Neural cell (in vitro differentiated cells): ENCODE measurements at regions not wholly inside any gene's neighbourhood (a gene's known extent, or its start where the extent isn't known, plus 50 kb on each side); places are given as distances from the start of the nearest gene placed in this dataset.

Experiments used
- EP300 ChIP-seq: fragments of 450-650 bp; conservative IDR thresholded peaks from 2 replicates; pipeline ENCODE4 v1.6.1; 2014; ENCODE audit warnings: antibody characterized with exemption, mild to moderate bottlenecking, moderate library complexity; ENCODE audit not compliant: poor library complexity, severe bottlenecking
- EZH2 ChIP-seq: fragments of 200-600, 300-800 bp; shearing (Covaris generic), sonication (generic); IDR thresholded peaks from 2 replicates; pipeline ENCODE4 v1.6.1; 2014; ENCODE audit warnings: antibody characterized with exemption, low read length, borderline replicate concordance, mild to moderate bottlenecking; ENCODE audit not compliant: insufficient read depth, poor library complexity, severe bottlenecking
- TF ChIP-seq, protein P1 (sequence below): fragments of 450-650 bp; IDR thresholded peaks from 2 replicates; pipeline ENCODE4 v1.5.1; 2014; ENCODE audit warnings: antibody characterized with exemption, mild to moderate bottlenecking, moderate library complexity; ENCODE audit not compliant: poor library complexity, severe bottlenecking
- TF ChIP-seq, protein P2 (sequence below): IDR thresholded peaks from 2 replicates; pipeline ENCODE4 v1.6.1; 2012; ENCODE audit warnings: borderline replicate concordance

GRCh38 chr5:4777435-4777834, 362.7 kb upstream of the ADAMTS16 start:
- TF ChIP-seq, protein P1, sequence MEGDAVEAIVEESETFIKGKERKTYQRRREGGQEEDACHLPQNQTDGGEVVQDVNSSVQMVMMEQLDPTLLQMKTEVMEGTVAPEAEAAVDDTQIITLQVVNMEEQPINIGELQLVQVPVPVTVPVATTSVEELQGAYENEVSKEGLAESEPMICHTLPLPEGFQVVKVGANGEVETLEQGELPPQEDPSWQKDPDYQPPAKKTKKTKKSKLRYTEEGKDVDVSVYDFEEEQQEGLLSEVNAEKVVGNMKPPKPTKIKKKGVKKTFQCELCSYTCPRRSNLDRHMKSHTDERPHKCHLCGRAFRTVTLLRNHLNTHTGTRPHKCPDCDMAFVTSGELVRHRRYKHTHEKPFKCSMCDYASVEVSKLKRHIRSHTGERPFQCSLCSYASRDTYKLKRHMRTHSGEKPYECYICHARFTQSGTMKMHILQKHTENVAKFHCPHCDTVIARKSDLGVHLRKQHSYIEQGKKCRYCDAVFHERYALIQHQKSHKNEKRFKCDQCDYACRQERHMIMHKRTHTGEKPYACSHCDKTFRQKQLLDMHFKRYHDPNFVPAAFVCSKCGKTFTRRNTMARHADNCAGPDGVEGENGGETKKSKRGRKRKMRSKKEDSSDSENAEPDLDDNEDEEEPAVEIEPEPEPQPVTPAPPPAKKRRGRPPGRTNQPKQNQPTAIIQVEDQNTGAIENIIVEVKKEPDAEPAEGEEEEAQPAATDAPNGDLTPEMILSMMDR = no peak
- TF ChIP-seq, protein P2, sequence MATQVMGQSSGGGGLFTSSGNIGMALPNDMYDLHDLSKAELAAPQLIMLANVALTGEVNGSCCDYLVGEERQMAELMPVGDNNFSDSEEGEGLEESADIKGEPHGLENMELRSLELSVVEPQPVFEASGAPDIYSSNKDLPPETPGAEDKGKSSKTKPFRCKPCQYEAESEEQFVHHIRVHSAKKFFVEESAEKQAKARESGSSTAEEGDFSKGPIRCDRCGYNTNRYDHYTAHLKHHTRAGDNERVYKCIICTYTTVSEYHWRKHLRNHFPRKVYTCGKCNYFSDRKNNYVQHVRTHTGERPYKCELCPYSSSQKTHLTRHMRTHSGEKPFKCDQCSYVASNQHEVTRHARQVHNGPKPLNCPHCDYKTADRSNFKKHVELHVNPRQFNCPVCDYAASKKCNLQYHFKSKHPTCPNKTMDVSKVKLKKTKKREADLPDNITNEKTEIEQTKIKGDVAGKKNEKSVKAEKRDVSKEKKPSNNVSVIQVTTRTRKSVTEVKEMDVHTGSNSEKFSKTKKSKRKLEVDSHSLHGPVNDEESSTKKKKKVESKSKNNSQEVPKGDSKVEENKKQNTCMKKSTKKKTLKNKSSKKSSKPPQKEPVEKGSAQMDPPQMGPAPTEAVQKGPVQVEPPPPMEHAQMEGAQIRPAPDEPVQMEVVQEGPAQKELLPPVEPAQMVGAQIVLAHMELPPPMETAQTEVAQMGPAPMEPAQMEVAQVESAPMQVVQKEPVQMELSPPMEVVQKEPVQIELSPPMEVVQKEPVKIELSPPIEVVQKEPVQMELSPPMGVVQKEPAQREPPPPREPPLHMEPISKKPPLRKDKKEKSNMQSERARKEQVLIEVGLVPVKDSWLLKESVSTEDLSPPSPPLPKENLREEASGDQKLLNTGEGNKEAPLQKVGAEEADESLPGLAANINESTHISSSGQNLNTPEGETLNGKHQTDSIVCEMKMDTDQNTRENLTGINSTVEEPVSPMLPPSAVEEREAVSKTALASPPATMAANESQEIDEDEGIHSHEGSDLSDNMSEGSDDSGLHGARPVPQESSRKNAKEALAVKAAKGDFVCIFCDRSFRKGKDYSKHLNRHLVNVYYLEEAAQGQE = no peak
- TF ChIP-seq EZH2 (no peak), EP300 (no peak)
